ENCODE measurements at regions not wholly inside any gene's neighbourhood (a gene's known extent, or its start where the extent isn't known, plus 50 kb on each side); places are given as distances from the start of the nearest gene placed in this dataset.

DNA sequence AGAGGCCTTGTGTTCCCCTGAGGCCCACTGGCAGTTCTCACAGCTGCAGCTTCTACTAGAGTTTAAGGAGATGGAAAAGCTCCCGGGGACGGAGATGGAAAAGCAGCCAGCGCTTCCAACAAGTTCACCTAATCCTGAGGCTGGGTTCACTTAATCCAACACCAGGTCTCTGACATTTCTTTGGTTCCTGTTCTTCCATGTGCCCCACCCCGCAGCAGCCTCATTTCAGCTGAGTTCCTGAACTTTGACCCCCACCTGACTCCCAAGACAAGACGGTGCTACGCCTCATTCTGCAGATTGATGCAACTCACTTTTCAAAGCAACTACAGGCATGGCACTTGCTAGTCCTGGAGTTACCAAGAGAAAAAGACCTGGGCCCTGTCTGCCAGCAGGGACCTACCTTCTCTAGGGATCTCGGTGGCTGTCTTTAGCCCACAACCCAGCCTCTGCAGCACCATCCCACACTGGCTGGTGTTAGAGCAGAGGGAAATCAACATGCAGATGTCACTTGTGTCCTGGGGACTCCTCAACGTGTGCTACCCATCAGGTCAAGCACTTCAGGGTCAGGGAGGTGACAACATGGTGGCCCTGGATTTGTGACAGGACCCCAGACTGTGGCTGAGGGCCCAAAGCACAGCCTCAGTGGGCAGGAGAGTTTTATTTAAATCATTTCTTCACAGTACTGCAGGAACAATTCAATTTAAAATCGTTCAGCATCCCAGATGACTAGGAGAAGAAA is 406.1 kb downstream of the VPS13C start (continued):
- TF ChIP-seq ZNF121 (CRISPR knock-in tag; IDR thresholded peaks at IDR 0.05), result no peak
- TF ChIP-seq, protein P1, sequence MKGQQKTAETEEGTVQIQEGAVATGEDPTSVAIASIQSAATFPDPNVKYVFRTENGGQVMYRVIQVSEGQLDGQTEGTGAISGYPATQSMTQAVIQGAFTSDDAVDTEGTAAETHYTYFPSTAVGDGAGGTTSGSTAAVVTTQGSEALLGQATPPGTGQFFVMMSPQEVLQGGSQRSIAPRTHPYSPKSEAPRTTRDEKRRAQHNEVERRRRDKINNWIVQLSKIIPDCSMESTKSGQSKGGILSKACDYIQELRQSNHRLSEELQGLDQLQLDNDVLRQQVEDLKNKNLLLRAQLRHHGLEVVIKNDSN (CRISPR knock-in tag; IDR thresholded peaks at IDR 0.05), result no peak
- no peak for TF ChIP-seq NR3C1 (CRISPR knock-in tag; conservative IDR thresholded peaks at IDR 0.05; ENCODE audit: low read depth)

GRCh38 chr15:61653110-61653509 is 407.1 kb downstream of the VPS13C start:
- CTCF ChIA-PET, result interaction anchor here (1.0 kb wide), 1 partner anchor 181 kb away, joined by 3 read pairs; no protein-coding TSS in a partner anchor
- ATAC-seq, result peak; percentile 60
- Mint-ChIP-seq H3K27me3 (ENCODE audit: low read depth) (0 out of 2 replicates have a peak, but pooled peaks cover 4% of the 10 kb centered on the region), H3K36me3 (no peaks in the 10 kb centered on the region), H3K9me3 (no peaks in the 10 kb centered on the region), H3K27ac (no peak overlapping the region), H3K4me1 (peaks cover 25% of the 10 kb centered on the region), H3K4me3 (no peak overlapping the region)
- POLR2A ChIA-PET, result no interaction called here
- TF ChIP-seq, protein P2, sequence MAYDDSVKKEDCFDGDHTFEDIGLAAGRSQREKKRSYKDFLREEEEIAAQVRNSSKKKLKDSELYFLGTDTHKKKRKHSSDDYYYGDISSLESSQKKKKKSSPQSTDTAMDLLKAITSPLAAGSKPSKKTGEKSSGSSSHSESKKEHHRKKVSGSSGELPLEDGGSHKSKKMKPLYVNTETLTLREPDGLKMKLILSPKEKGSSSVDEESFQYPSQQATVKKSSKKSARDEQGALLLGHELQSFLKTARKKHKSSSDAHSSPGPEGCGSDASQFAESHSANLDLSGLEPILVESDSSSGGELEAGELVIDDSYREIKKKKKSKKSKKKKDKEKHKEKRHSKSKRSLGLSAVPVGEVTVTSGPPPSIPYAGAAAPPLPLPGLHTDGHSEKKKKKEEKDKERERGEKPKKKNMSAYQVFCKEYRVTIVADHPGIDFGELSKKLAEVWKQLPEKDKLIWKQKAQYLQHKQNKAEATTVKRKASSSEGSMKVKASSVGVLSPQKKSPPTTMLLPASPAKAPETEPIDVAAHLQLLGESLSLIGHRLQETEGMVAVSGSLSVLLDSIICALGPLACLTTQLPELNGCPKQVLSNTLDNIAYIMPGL (CRISPR knock-in tag; IDR thresholded peaks at IDR 0.05), result no peak
- TF ChIP-seq FOXK1 (CRISPR knock-in tag; IDR thresholded peaks at IDR 0.05), result 0 out of 2 replicates have a peak, but pooled peaks have one; percentile 36
- no peak for DNase-seq (ENCODE audit: low spot score)

GRCh38 chr15:61651267-61651666 is 409.0 kb downstream of the VPS13C start:
- ChIA-PET CTCF (interaction anchor here (0.7 kb wide), 1 partner anchor 54 kb away, joined by 5 read pairs; no protein-coding TSS in a partner anchor), POLR2A (no interaction called here)
- no peaks in the 10 kb centered on the region for H3K9me3 Mint-ChIP-seq
- peaks cover 25% of the 10 kb centered on the region for H3K4me1 Mint-ChIP-seq
- ATAC-seq, result no peak
- 0 out of 2 replicates have a peak, but pooled peaks cover 4% of the 10 kb centered on the region for H3K27me3 Mint-ChIP-seq (ENCODE audit: low read depth)
- H3K27ac Mint-ChIP-seq, result no peak overlapping the region
- TF ChIP-seq ETV6 (CRISPR knock-in tag; IDR thresholded peaks at IDR 0.05) (no peak), IRF2 (CRISPR knock-in tag; IDR thresholded peaks at IDR 0.05; ENCODE audit: borderline replicate concordance, low read depth) (no peak)
- H3K4me3 Mint-ChIP-seq, result no peak overlapping the region
- no peak for DNase-seq (ENCODE audit: low spot score)
- no peaks in the 10 kb centered on the region for H3K36me3 Mint-ChIP-seq

GRCh38 chr15:61649046-61649445 is 411.2 kb downstream of the VPS13C start:
- CTCF ChIA-PET, result interaction anchor here (2.3 kb wide), 1 partner anchor 185 kb away, joined by 12 read pairs; no protein-coding TSS in a partner anchor
- no peak for DNase-seq (ENCODE audit: low spot score)
- Mint-ChIP-seq H3K9me3 (no peaks in the 10 kb centered on the region; the same call in 1 of the 2 replicates), H3K4me3 (no peak overlapping the region), H3K36me3 (no peaks in the 10 kb centered on the region), H3K27ac (no peak overlapping the region), H3K27me3 (ENCODE audit: low read depth) (0 out of 2 replicates have a peak, but pooled peaks cover 4% of the 10 kb centered on the region), H3K4me1 (peaks cover 23% of the 10 kb centered on the region)
- TF ChIP-seq RELA (CRISPR knock-in tag; IDR thresholded peaks at IDR 0.05; ENCODE audit: borderline replicate concordance), result no peak
- POLR2A ChIA-PET, result no interaction called here
- ATAC-seq, result no peak

DNA sequence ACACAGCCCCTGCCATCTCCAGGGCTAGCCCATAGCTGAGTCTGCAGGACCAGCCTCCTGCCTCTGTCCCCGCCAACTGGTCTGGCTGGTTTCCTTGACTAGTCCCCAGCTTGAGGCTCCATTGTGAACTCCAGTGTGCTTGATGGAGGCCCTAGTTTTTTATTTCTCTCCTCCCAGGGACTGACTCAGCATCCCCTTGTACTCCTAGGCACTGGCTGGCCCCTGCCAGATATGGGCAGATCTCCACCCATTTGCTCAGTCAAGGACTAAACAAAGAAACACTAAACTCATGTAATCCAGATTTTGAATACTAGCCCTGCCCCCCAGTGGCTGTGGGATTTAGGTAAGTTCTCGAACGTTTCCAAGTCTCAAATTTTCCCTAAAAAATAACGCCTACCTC is 415.4 kb upstream of the RORA start:
- CTCF ChIA-PET, result interaction anchor here (0.7 to 4.9 kb wide), 6 partner anchors 15 to 190 kb away, joined by 3 to 32 read pairs (median 4); no protein-coding TSS in a partner anchor
- ATAC-seq, result peak; percentile 76
- POLR2A ChIA-PET, result no interaction called here
- Mint-ChIP-seq H3K27ac (no peak overlapping the region), H3K4me3 (no peak overlapping the region), H3K27me3 (ENCODE audit: low read depth) (peaks cover 42% of the 10 kb centered on the region), H3K36me3 (no peaks in the 10 kb centered on the region), H3K9me3 (no peaks in the 10 kb centered on the region; the same call in 1 of the 2 replicates), H3K4me1 (peaks cover 26% of the 10 kb centered on the region)
- DNase-seq (ENCODE audit: low spot score), result peak; percentile 21
- TF ChIP-seq IRF2 (CRISPR knock-in tag; IDR thresholded peaks at IDR 0.05; ENCODE audit: borderline replicate concordance, low read depth), result no peak
- no peak for TF ChIP-seq ATF1 (CRISPR knock-in tag; IDR thresholded peaks at IDR 0.05)
- TF ChIP-seq, protein P3, sequence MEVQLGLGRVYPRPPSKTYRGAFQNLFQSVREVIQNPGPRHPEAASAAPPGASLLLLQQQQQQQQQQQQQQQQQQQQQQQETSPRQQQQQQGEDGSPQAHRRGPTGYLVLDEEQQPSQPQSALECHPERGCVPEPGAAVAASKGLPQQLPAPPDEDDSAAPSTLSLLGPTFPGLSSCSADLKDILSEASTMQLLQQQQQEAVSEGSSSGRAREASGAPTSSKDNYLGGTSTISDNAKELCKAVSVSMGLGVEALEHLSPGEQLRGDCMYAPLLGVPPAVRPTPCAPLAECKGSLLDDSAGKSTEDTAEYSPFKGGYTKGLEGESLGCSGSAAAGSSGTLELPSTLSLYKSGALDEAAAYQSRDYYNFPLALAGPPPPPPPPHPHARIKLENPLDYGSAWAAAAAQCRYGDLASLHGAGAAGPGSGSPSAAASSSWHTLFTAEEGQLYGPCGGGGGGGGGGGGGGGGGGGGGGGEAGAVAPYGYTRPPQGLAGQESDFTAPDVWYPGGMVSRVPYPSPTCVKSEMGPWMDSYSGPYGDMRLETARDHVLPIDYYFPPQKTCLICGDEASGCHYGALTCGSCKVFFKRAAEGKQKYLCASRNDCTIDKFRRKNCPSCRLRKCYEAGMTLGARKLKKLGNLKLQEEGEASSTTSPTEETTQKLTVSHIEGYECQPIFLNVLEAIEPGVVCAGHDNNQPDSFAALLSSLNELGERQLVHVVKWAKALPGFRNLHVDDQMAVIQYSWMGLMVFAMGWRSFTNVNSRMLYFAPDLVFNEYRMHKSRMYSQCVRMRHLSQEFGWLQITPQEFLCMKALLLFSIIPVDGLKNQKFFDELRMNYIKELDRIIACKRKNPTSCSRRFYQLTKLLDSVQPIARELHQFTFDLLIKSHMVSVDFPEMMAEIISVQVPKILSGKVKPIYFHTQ (CRISPR knock-in tag; IDR thresholded peaks at IDR 0.05), result no peak
- no peak for TF ChIP-seq GABPB1 (CRISPR knock-in tag; IDR thresholded peaks at IDR 0.05)
- TF ChIP-seq, protein P4, sequence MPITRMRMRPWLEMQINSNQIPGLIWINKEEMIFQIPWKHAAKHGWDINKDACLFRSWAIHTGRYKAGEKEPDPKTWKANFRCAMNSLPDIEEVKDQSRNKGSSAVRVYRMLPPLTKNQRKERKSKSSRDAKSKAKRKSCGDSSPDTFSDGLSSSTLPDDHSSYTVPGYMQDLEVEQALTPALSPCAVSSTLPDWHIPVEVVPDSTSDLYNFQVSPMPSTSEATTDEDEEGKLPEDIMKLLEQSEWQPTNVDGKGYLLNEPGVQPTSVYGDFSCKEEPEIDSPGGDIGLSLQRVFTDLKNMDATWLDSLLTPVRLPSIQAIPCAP (CRISPR knock-in tag; IDR thresholded peaks at IDR 0.05), result no peak
- no peak for TF ChIP-seq E2F4 (CRISPR knock-in tag; IDR thresholded peaks at IDR 0.05; ENCODE audit: borderline replicate concordance, low read depth)
- TF ChIP-seq ZNF671 (CRISPR knock-in tag; IDR thresholded peaks at IDR 0.05), result no peak
- no peak for TF ChIP-seq JUN (CRISPR knock-in tag; IDR thresholded peaks at IDR 0.05)
- TF ChIP-seq TCF7 (CRISPR knock-in tag; IDR thresholded peaks at IDR 0.05; ENCODE audit: low read depth), result no peak
- no peak for TF ChIP-seq NFATC4 (CRISPR knock-in tag; IDR thresholded peaks at IDR 0.05)
- TF ChIP-seq ZNF423 (CRISPR knock-in tag; IDR thresholded peaks at IDR 0.05), result no peak

Data from WTC11 (cell line).